ENCODE measurements at regions not wholly inside any gene's neighbourhood (a gene's known extent, or its start where the extent isn't known, plus 50 kb on each side); places are given as distances from the start of the nearest gene placed in this dataset.
"Not testable (repeated sequence)": the region's sequence is repeated elsewhere in the genome, so short reads cannot be mapped to it uniquely, and the experiment has no call there.

DNA sequence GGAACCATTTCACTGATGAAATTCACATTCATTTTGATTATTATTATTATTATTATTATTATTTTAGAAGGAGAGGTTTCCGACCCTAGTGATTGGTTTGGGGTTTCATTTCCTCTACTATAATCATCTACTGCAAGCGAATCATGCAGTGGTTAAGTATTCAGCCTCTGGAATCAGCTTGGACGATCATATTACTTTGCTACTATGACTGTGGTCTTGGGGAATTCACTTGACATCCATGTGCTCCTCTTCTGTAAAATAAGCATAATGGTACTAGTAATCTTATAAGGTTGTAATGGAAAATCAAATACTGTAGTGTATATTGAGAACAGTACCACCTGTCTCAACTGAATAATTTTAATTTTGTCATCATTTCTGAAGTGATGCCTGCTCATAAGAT lies 132.1 kb upstream of the SLC4A4 start:
- no peak for DNase-seq

GRCh38 chr4:71209161-71209560 lies 129.7 kb upstream of the SLC4A4 start:
- no peak for DNase-seq

GRCh38 chr4:71210823-71211222 lies 128.0 kb upstream of the SLC4A4 start:
- DNase-seq = no peak

DNA sequence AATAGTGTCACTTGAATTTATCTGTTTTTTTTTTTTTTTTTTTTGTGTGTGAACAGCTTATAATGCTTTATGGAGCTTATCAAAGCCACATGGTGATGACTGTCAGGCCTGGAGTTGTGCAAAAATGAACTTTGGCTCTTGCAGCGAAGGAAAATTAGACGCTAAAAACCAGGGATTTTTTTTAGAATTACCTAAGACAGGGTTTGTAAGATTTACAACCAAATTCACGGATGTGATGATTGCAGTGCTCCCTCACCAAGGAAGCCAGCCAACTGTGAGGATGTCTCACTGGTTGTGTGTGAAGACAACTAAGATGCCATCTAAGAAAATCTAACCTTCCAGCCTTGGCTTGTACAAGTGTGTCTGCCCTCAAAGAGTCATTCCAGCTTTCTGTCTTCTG lies 127.1 kb upstream of the SLC4A4 start:
- no peak for DNase-seq

DNA sequence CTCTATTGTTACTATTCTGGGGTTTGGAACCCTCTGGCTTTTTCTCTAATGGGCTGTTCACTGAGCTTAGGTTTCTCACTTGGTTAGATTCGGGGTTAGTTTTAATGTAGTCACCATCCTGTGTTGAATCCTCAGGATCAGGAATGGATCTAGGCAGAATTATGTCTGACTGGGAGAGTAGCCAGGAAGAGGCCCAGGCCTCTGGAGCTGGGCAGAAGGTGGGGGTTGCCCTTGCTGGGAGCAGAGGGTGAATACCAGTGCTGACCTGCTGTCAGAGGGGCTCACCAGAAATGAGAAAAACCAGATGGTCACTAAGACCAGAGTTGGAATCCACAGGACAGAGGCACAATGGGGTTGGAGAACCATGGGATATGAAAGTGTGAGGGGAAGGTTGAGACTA lies 126.6 kb upstream of the SLC4A4 start:
- DNase-seq = no peak

GRCh38 chr4:71214578-71214977 lies 124.2 kb upstream of the SLC4A4 start:
- DNase-seq = no peak

DNA sequence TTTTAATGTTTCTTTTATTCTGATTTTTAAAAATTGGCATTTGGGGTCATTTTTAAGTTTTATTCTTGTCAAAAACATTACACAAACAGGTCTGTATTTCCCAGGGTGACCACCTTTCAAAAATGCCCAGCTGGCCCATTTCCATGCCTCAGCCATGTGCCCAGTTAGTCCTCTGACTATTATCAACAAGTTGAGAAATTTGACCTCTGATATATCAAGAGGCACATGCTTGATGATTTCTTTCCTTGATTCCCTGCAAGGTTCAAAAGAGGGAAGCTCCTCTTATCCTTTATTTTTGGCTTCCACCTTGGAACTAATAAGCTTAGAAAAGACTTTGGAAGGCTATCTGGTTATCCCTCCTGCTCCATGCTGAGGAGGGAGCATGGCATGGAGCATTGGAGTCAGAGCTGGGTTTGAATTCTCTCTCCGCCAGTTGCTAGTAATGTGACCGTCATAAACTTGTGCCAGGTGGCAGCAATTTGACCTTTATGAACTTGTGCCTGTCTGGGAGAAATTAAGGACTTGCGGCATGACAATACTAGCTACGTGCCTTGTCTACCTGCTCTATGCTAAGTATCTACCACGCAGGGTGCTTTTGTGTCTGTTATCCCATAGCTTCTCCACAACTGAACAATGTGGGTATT lies 122.4 kb upstream of the SLC4A4 start:
- DNase-seq = no peak

DNA sequence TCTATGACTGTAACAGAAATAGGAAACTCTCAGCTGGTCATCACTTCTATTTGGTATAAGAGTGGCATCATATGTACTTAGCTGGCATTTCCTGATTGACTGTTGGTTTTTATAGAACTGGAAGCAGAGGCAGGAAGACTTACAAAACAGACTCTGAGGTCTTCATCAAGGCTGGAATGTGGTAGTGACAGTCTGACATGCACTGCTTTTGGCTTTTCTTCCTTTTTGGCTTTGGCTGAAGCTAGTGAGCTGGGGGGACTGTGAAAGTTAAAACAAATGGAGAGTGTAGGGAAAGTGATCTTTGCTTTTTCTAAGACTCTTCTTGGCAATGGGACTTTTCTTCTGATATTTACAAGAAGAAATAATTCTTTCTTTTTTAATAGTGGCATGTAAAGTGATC lies 121.1 kb upstream of the SLC4A4 start:
- no peak for DNase-seq

GRCh38 chr4:71220848-71221247 lies 118.0 kb upstream of the SLC4A4 start:
- DNase-seq = not testable (repeated sequence)

GRCh38 chr4:71221510-71222466 lies 117.0 kb upstream of the SLC4A4 start:
- no peak for DNase-seq

GRCh38 chr4:71222661-71223060 lies 116.2 kb upstream of the SLC4A4 start:
- no peak for DNase-seq

DNA sequence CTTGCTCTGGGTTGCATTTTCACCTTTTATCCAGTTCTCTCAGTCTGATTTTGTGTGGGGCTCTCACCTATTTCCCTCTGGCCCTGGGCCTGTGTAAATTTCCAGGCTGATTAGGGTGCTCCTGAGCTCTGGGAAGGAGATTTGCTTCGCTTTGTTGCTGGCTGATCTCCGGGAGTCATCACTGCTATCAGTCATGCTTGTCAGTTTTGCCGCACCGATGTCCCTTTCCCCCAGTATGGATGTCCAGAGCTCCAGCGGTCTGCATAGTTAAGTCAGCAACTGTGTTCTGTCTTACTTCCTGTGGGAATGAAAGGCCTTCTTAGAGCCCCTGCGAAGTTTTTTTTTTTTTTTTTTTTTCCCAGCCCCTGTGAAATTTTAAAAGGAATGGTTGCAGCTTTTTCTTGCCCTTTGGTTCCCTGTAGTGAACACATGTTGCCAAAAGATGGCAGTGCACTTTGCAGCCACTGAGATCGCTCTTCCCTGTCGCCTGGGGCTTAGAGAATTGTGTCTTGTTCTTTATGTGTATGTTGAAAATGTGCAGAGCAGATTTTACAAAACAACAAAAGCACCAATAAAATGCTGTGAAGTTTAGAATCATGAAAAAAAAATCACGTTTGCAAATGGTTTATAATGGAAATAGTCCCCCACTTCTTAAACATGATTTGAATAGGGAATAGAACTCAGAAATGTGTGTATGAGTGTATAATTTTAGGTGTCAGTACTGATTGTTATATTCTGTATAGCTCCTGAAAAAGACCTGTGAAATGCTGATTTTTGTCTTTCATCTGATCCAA lies 109.1 kb upstream of the SLC4A4 start:
- peak in 34 of 56 donors; percentile 2 to 63 (median 28) for DNase-seq

GRCh38 chr4:71230271-71231128 lies 108.3 kb upstream of the SLC4A4 start:
- peak in 11 of 56 donors; percentile 30 to 67 (median 44) for DNase-seq

- peak in 48 of 56 donors; percentile 6 to 84 (median 40) for DNase-seq
Observed at GRCh38 chr4:71231129-71232055, 107.4 kb upstream of the SLC4A4 start.

DNA sequence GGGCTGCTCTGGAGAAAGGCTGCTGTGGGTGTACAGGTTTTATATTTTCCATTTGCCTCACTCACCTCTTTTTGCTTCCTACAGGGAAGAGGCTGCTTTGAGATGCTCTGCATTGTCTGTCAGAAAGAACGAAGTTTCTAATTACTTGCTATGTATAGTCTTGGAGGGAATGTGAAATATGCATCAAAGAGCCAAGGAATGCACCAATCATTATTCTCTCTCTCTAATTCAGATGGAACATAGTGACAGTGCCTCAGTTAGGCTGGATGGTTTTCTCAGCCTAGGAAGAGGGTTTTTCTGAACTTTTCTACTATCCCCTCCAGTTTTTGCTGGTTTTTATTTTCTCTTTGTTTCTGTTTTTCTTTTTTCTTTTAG lies 106.8 kb upstream of the SLC4A4 start:
- no peak for DNase-seq

DNA sequence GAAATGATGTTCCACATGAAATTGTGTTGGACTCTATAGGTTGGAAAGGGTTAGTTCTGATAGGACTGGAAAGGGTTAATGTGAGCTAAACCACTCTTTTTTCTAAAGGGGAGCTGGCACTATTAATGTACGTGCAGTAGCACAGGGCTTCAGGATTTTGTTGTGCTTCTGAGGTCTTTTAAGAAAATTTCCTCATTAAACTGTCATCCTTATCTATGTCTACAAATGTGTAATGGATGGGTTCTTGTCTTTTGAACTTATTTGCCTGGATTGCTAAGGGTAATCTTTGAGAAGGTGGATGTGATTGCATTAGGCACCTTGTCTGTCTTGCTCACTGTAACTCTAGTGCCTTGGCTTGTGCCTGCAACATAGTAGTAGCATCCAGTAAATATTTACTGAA lies 106.0 kb upstream of the SLC4A4 start:
- DNase-seq = no peak

DNA sequence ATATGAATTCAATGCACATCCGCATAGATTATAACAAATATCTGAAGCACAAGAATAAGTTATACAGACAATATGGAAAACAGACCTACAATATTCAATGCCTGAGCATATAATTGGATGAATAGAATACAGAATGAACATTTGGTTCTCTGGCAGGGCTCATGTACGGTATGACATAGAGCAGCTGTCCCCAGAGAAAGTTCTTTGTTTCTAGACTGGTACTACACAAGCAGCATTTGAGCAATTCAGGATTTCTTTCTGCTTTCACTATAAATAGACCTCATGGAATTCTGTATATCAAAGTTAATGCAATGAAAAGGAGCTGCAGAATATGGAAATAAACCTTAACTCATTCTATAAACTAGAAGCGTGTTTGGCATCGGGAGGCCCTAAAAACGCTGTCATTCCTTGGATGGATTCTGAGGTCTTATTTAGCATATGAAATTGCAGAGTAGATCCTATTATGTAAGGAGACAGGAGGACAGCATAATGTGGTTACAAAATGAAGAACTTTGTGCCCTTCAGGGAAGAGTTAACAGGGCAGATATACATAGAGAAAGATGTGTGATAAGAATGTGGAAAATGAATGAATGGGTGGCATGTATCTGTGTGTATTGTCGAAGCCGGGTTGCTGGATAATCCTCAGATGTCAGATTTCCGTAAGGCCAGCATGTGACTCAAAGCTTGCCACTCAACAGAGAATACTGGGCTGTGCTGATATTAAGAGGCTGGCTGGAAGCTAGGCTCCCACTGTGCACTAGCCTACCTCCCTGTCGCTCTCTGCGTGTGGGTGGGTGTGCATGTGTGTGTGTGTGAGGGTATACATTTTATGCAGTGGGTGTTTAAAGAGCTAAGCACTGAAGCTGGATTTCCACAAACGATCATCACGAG lies 103.3 kb upstream of the SLC4A4 start:
- peak in 35 of 56 donors; percentile 1 to 63 (median 25) for DNase-seq

GRCh38 chr4:71236226-71236625 lies 102.6 kb upstream of the SLC4A4 start:
- peak in 2 of 56 donors; percentile 21 to 26 for DNase-seq

GRCh38 chr4:71237641-71238040 lies 101.2 kb upstream of the SLC4A4 start:
- DNase-seq = no peak
